Breast epithelium (tissue), 3 donors: ENCODE measurements at regions not wholly inside any gene's neighbourhood (a gene's known extent, or its start where the extent isn't known, plus 50 kb on each side); places are given as distances from the start of the nearest gene placed in this dataset.

Source experiments
- POLR2A ChIP-seq: fragments of 450-650 bp; IDR thresholded peaks from one replicate; pipeline ENCODE4 v1.6.1; 2016; ENCODE audit warnings: antibody characterized with exemption, mild to moderate bottlenecking, moderate library complexity
- POLR2AphosphoS5 ChIP-seq, 3 donors: sonication (generic); formaldehyde crosslinking; IDR thresholded peaks; one replicate each; pipeline ENCODE4 v1.6.1; 2017; ENCODE audit warnings: antibody characterized with exemption in 3 of 3
- TF ChIP-seq, protein P1 (sequence below), 3 donors: fragments of 450-650 bp; IDR thresholded peaks; one replicate each; pipeline ENCODE4 v1.5.1; 2016 to 2017; ENCODE audit warnings: antibody characterized with exemption in 3 of 3, mild to moderate bottlenecking in 3 of 3, moderate library complexity in 3 of 3

DNA sequence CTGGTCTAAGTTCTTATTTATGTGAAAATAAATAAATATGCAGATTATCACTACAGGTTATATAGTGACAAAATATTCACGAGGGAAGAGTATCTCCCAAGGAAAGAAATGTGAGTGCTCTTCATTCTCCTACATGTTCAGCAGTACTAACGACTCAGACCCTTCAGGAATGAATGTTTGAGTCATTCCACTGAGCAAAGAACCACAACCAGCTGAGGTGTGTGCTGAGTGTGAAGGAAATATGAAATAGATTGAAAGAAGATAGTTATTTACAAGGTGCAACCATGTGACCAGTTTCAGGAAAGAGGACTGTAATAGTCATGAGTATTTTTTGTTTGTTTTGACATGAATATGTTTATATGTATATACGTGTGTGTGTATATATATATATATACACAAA, 228.7 kb downstream of the TUSC1 start:
- TF ChIP-seq, protein P1, sequence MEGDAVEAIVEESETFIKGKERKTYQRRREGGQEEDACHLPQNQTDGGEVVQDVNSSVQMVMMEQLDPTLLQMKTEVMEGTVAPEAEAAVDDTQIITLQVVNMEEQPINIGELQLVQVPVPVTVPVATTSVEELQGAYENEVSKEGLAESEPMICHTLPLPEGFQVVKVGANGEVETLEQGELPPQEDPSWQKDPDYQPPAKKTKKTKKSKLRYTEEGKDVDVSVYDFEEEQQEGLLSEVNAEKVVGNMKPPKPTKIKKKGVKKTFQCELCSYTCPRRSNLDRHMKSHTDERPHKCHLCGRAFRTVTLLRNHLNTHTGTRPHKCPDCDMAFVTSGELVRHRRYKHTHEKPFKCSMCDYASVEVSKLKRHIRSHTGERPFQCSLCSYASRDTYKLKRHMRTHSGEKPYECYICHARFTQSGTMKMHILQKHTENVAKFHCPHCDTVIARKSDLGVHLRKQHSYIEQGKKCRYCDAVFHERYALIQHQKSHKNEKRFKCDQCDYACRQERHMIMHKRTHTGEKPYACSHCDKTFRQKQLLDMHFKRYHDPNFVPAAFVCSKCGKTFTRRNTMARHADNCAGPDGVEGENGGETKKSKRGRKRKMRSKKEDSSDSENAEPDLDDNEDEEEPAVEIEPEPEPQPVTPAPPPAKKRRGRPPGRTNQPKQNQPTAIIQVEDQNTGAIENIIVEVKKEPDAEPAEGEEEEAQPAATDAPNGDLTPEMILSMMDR (IDR thresholded peaks at IDR 0.05) = no peak
- TF ChIP-seq POLR2AphosphoS5 (IDR thresholded peaks at IDR 0.05) (no peak), POLR2A (no peak)
